ENCODE measurements at regions not wholly inside any gene's neighbourhood (a gene's known extent, or its start where the extent isn't known, plus 50 kb on each side); places are given as distances from the start of the nearest gene placed in this dataset.

GRCh38 chr6:144769142-144769541 lies 484.0 kb downstream of the UTRN start (continued):
- no peak for TF ChIP-seq BRF2 (CRISPR knock-in tag; IDR thresholded peaks at IDR 0.05)
- no peak for TF ChIP-seq ZNF296 (CRISPR knock-in tag; conservative IDR thresholded peaks at IDR 0.05)
- TF ChIP-seq NR0B2 (CRISPR knock-in tag; IDR thresholded peaks at IDR 0.05): no peak
- TF ChIP-seq SETDB1 (CRISPR knock-in tag; IDR thresholded peaks at IDR 0.05; ENCODE audit: borderline replicate concordance): no peak
- no peak for TF ChIP-seq MBNL3 (CRISPR knock-in tag; conservative IDR thresholded peaks at IDR 0.05)
- no peak for TF ChIP-seq ZNF749 (CRISPR knock-in tag; IDR thresholded peaks at IDR 0.05; ENCODE audit: borderline replicate concordance)

- no TSS peak for BruUV-seq (replicated peaks)
- TF ChIP-seq IRF9 (CRISPR knock-in tag; IDR thresholded peaks at IDR 0.05; ENCODE audit: borderline replicate concordance) (no peak), AGO1 (IDR thresholded peaks at IDR 0.05; ENCODE audit: low read depth, low read length, poor library complexity, severe bottlenecking) (no peak), MAX (IDR thresholded peaks at IDR 0.05) (no peak), ZNF382 (CRISPR knock-in tag; IDR thresholded peaks at IDR 0.05; ENCODE audit: borderline replicate concordance) (no peak), E2F1 (CRISPR knock-in tag; IDR thresholded peaks at IDR 0.05) (no peak), SKIL (CRISPR knock-in tag; IDR thresholded peaks at IDR 0.05; ENCODE audit: borderline replicate concordance) (0 out of 2 replicates have a peak, but pooled peaks have one; percentile 29), PLRG1 (conservative IDR thresholded peaks at IDR 0.05) (no peak), ZNF839 (CRISPR knock-in tag; IDR thresholded peaks at IDR 0.05; ENCODE audit: borderline replicate concordance) (no peak), RBM22 (optimal IDR thresholded peaks at IDR 0.05; ENCODE audit: low read length) (peak; percentile 10)
These were observed 491.1 kb downstream of the UTRN start for GRCh38 chr6:144776031-144776819.

More at GRCh38 chr6:144776031-144776819, 491.1 kb downstream of the UTRN start:
- ChIA-PET POLR2A (no interaction called here), CTCF (ENCODE audit: low intra/inter-chr PET ratio, low total read pairs) (no interaction called here)
- WGBS (ENCODE audit: low lambda C conversion rate): 86% methylated on average over 6 of the region's 6 CpGs
- Histone ChIP-seq H3K36me3 (replicated peaks in 1 of 2; ENCODE audit: control insufficient read depth in 1 of 2, insufficient read depth in 2 of 2, low read length in 2 of 2) (peaks cover 34 to 61% of the 10 kb centered on the region in 2 experiments), H3K27ac (ENCODE audit: extremely low read length, insufficient read depth, low read length) (no peak overlapping the region), H3K27me3 (ENCODE audit: control insufficient read depth in 1 of 2, insufficient read depth in 2 of 2, low read length in 2 of 2) (no peaks in the 10 kb centered on the region), H2AFZ (ENCODE audit: low read length) (no peak overlapping the region), H3K9ac (ENCODE audit: insufficient read depth, low read depth, low read length) (no peak overlapping the region), H4K20me1 (ENCODE audit: insufficient read depth, low read length) (no peaks in the 10 kb centered on the region), H3K4me2 (ENCODE audit: low read depth, low read length) (no peak overlapping the region), H3K79me2 (ENCODE audit: insufficient read depth, low read length) (no peaks in the 10 kb centered on the region), H3K9me3 (ENCODE audit: low read length) (no peaks in the 10 kb centered on the region), H3K4me3 (replicated peaks in 1 of 3; ENCODE audit: insufficient read depth in 1 of 3, low read depth in 2 of 3, low read length in 3 of 3) (no peak overlapping the region), H3K4me1 (ENCODE audit: insufficient read depth, low read length) (peaks cover 21% of the 10 kb centered on the region)
- ATAC-seq (peak; percentile 29; the same call in 2 of the 3 replicates), FAIRE-seq (no peak), DNase-seq (ENCODE audit: low spot score) (peak; percentile 10)
- intact Hi-C loops (cut with micrococcal nuclease; ENCODE audit: unreplicated experiment) (no loop called here), in situ Hi-C loops (cut with HindIII; ENCODE audit: extremely low pct_ligation_motif_present, low pct_unique_long_range_greater_than_20kb) (no loop called here)

Data from HepG2 (cell line).